GM12875 (cell line): ENCODE measurements at regions not wholly inside any gene's neighbourhood (a gene's known extent, or its start where the extent isn't known, plus 50 kb on each side); places are given as distances from the start of the nearest gene placed in this dataset.

Source experiments
- H3K4me3 ChIP-seq: one replicate; pipeline ENCODE4 v1.5.1; 2011; ENCODE audit warnings: low read depth, low read length, control low read depth
- TF ChIP-seq, protein P1 (sequence below): IDR thresholded peaks from 2 replicates; pipeline ENCODE4 v1.5.1; 2011; ENCODE audit warnings: low read depth, mild to moderate bottlenecking, control low read depth, inconsistent platforms, low read length, moderate library complexity, borderline replicate concordance; ENCODE audit not compliant: insufficient read depth

GRCh38 chr5:2206293-2207108, 323.8 kb upstream of the IRX4 start:
- H3K4me3 ChIP-seq: no peak overlapping the region
- TF ChIP-seq, protein P1, sequence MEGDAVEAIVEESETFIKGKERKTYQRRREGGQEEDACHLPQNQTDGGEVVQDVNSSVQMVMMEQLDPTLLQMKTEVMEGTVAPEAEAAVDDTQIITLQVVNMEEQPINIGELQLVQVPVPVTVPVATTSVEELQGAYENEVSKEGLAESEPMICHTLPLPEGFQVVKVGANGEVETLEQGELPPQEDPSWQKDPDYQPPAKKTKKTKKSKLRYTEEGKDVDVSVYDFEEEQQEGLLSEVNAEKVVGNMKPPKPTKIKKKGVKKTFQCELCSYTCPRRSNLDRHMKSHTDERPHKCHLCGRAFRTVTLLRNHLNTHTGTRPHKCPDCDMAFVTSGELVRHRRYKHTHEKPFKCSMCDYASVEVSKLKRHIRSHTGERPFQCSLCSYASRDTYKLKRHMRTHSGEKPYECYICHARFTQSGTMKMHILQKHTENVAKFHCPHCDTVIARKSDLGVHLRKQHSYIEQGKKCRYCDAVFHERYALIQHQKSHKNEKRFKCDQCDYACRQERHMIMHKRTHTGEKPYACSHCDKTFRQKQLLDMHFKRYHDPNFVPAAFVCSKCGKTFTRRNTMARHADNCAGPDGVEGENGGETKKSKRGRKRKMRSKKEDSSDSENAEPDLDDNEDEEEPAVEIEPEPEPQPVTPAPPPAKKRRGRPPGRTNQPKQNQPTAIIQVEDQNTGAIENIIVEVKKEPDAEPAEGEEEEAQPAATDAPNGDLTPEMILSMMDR: no peak

DNA sequence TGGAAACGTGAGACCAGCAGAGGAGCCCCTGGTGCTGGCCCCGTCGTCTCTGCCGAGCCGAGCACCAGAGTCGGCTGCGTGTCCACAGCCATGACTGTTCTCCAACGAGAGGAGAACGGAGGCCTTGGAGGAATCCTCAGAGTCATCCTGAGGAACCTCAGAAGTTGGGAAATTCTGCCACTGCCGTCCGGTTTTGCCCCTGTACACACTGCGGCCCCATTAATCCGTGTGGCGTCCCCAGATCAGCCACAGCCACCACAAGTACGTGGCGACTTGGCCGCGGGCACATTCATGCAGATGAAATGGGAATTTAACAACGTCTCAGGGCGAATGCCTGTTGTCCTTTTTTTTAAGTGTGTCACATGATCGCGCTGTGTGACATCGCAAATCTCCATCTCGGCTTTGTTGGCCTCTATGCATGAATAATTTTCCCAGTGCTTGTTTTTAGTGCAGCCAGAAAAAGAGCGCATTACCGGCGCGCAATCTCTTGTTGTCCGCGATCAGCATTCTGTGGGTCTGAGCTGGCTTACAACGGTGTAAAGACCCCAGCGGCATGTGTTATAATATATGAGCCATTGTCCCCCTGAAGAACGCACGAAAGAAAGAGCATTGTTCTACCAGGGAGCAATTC, 323.0 kb upstream of the IRX4 start:
- TF ChIP-seq, protein P1: no peak
- H3K4me3 ChIP-seq: no peak overlapping the region

DNA sequence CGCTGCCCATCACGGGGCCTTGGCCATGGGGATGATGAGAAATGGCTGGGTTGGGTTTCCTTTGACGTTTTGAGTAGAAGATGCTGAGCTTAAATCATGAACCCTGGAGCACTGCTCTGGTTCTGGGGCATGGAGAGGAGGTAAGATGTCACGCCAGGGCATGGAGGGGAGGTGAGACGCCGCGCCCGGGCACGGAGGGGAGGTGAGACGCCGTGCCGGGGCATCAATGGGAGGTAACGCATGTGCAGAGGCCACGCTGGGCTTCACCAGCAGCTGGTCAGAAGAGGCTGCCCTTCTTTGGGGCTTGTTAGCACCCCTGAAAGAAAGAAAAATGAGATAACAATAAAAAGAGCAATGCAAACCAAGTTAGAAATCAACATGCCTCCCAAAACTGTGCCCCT, 322.5 kb upstream of the IRX4 start:
- H3K4me3 ChIP-seq: no peak overlapping the region
- TF ChIP-seq, protein P1: no peak

DNA sequence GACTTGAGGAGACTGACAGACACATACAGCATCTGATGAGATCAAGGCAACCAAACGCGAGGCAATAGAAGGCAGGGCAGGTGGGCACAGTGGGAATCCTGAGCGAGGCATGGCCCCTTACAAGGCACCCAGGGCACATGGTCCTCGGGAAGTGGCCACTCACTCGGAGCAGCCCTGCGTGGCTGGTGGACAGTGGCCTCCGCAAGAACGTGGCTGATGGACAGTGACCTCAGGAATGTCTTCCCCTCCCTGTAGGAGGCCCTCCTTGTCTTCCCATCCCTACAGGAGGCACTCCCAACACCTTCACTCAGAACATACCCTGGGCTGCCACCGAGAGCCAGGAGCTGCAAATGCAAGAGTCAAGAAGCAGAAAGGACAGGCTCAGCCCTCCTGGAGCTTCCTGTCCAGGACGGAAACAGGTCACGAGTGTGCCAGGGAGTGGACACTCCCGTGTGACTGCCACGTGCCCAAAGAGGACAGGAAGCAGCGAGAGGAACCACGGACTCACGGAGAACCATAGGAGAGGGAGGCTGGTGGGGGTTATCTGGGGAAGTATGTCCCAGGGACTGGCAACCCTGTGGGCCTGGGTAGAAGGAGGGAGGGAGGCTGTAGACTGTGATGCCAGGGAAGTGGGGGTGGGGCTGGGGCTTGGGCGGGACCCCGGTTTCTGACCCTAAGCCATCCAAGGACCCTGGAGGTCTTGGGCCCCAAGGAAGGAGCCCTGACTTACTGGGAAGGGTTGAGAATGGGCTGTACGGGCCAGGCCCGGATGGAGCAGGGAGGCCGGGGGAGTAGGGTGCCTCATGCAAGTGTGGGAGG, 321.9 kb upstream of the IRX4 start:
- TF ChIP-seq, protein P1: no peak
- H3K4me3 ChIP-seq: no peak overlapping the region

DNA sequence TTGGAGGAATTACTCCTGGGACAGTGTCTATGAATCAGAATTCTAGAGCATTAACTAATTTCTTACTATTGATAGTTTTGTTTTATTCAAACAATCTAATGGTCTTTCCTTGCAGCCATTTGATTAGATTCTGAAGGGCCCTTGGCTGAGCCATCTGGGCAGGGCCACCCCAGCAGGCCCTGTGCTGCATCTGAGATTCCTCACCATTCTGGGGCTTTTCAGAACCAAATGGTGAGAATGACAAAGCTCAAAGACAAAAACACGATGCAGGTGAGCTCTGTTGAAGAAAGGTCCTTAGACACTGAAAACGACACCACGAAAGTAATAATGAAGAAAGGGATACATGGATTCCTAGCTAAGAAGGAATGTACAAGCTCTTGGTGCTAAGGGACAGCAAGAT, 321.0 kb upstream of the IRX4 start:
- no peak overlapping the region for H3K4me3 ChIP-seq
- TF ChIP-seq, protein P1: no peak

- TF ChIP-seq, protein P1: no peak
Observed at GRCh38 chr5:2201832-2202231, 319.1 kb upstream of the IRX4 start.

More at GRCh38 chr5:2201832-2202231, 319.1 kb upstream of the IRX4 start:
- no peak overlapping the region for H3K4me3 ChIP-seq
